ENCODE measurements at regions not wholly inside any gene's neighbourhood (a gene's known extent, or its start where the extent isn't known, plus 50 kb on each side); places are given as distances from the start of the nearest gene placed in this dataset.

GRCh38 chr2:15720561-15721307, 129.1 kb downstream of the DDX1 start:
- Mint-ChIP-seq H3K27ac (no peak overlapping the region), H3K27me3 (peaks cover 11 to 20% of the 10 kb centered on the region in 2 donors), H3K4me1 (peaks cover 0 to 2% of the 10 kb centered on the region in 2 donors), H3K36me3 (no peaks in the 10 kb centered on the region), H3K4me3 (no peak overlapping the region), H3K9me3 (peaks cover 0 to under 1% of the 10 kb centered on the region in 2 donors)
- ATAC-seq (replicated peaks) (no peak), DNase-seq (no peak)

DNA sequence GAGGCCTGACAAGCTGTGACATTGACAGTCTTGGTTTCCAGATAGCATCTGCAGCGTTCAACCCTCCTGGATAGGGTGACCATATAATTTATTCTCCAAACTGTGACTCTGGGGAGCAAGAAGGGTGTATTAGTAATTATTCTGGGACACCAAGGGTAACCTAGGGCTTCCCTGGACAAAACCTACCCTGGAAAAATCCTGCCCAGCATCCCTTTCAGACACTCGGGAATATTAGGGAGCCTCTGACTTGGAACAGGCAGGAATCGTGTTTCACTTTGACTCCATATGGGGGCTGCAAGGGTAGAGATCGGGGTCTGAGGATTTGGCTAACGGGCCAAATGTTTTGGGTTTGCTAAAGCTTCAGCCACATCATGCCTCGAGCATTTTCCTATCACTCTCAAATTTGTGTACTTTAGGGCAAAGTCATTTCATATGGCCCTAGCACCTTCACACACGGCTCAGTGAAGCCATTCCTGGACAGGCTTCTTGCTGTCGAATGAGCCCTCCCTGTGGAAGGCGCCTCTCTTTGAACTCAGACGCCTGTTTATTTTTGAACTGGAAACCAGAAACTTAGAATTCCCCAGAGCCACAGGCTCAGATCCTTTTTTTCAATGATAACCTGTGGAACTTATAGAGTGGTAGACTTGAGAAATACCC, 129.9 kb downstream of the DDX1 start:
- Mint-ChIP-seq H3K4me1 (peaks cover 0 to 2% of the 10 kb centered on the region in 2 donors), H3K27me3 (peaks cover 19 to 28% of the 10 kb centered on the region in 2 donors), H3K9me3 (no peaks in the 10 kb centered on the region), H3K4me3 (no peak overlapping the region), H3K36me3 (no peaks in the 10 kb centered on the region), H3K27ac (no peak overlapping the region)
- DNase-seq (no peak), ATAC-seq (replicated peaks) (no peak)

DNA sequence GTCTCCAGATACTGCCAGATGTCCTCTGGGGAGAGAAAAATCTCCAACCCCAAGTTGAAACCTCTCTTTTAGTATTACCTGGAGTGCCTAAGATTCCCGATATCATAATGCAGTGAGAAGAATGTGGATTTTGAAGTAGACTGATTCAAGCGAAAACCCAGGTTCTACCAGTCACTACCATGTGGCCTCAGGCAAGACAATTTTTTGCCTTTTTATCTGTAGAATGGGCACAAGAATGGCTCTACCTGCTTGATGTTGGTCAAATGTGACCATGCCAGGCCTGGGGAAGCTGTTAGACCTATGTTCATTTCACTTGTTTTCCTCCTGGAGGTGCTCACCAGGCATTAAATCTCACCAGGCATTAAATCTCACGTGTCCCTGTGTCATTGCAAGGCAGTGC, 131.3 kb downstream of the DDX1 start:
- H3K36me3 Mint-ChIP-seq = no peaks in the 10 kb centered on the region
- H3K27ac Mint-ChIP-seq = no peak overlapping the region
- DNase-seq (no peak), ATAC-seq (replicated peaks) (no peak)
- H3K4me3 Mint-ChIP-seq = no peak overlapping the region
- no peaks in the 10 kb centered on the region for H3K9me3 Mint-ChIP-seq
- H3K4me1 Mint-ChIP-seq = no peaks in the 10 kb centered on the region
- peaks cover 19 to 38% of the 10 kb centered on the region in 2 donors for H3K27me3 Mint-ChIP-seq

GRCh38 chr2:15724235-15724634, 132.6 kb downstream of the DDX1 start:
- Mint-ChIP-seq H3K4me3 (no peak overlapping the region), H3K27me3 (peaks cover 27 to 46% of the 10 kb centered on the region in 2 donors), H3K4me1 (no peaks in the 10 kb centered on the region), H3K27ac (no peak overlapping the region), H3K36me3 (no peaks in the 10 kb centered on the region), H3K9me3 (no peaks in the 10 kb centered on the region)
- ATAC-seq (replicated peaks) = no peak
- no peak for DNase-seq

DNA sequence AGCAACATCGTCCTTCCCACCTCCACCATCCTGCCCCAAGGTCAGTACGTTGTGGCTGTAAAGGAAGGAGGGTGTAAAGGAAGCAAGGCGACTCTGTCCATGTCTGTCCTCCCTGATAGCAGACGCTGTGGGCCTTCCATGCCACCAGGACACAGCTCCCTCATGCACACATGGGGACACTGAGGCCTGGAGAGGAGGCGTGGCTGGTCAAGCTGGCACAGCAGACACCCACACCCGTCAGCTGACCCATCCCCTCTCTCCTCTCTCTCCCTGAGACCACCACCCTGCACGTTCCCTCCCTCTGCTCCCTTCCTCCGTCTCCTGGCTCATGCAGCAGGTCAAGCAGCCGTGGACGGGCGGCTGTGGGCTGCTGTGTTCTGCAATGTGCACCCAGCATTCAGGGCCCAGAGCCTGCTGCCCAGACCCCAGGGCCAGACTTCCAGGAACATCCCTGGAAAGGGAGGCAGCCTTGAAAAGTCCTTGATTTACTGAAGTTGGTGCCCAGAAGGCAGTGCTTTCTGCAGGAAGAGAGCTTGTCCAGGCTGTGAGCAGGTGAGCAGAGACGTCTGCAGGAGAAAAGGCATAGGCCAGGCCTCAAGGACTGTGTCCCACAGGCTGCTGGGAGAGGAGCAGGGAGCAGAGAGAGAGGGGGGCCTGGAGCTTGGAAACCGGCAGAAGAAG, 133.6 kb downstream of the DDX1 start:
- no peak overlapping the region for H3K4me3 Mint-ChIP-seq
- DNase-seq (no peak), ATAC-seq (replicated peaks) (no peak)
- no peak overlapping the region for H3K27ac Mint-ChIP-seq
- peaks cover 0 to under 1% of the 10 kb centered on the region in 2 donors for H3K4me1 Mint-ChIP-seq
- H3K36me3 Mint-ChIP-seq = no peaks in the 10 kb centered on the region
- peaks cover 34 to 53% of the 10 kb centered on the region in 2 donors for H3K27me3 Mint-ChIP-seq
- H3K9me3 Mint-ChIP-seq = no peaks in the 10 kb centered on the region

DNA sequence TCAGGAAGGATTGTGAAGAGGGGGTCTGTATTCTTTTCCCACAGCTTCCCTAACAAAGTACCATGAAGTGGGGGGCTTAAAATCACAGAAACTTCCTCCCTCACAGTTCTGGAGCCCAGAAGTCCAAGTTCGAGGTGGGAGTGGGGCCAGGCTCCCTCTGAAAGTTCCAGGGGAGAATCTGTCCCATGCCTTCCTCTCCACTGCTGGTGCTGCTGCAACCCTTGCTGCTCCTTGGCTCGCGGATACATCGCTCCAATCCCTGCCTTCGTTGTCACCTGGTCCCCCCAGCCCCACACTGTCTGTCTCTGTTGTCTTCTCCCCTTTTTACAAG, 134.1 kb downstream of the DDX1 start:
- Mint-ChIP-seq H3K36me3 (no peaks in the 10 kb centered on the region), H3K4me1 (peaks cover 2 to 6% of the 10 kb centered on the region in 2 donors), H3K27ac (no peak overlapping the region), H3K27me3 (peaks cover 37 to 58% of the 10 kb centered on the region in 2 donors), H3K4me3 (no peak overlapping the region), H3K9me3 (no peaks in the 10 kb centered on the region)
- ATAC-seq (replicated peaks) (no peak), DNase-seq (no peak)

GRCh38 chr2:15726321-15727057, 134.8 kb downstream of the DDX1 start:
- Mint-ChIP-seq H3K36me3 (no peaks in the 10 kb centered on the region), H3K27ac (no peak overlapping the region), H3K4me1 (peaks cover 2 to 13% of the 10 kb centered on the region in 2 donors), H3K4me3 (no peak overlapping the region), H3K27me3 (peaks cover 45 to 66% of the 10 kb centered on the region in 2 donors), H3K9me3 (no peaks in the 10 kb centered on the region)
- DNase-seq (no peak), ATAC-seq (replicated peaks) (no peak)

- H3K27me3 Mint-ChIP-seq = peaks cover 45 to 73% of the 10 kb centered on the region in 2 donors
- no peak overlapping the region for H3K27ac Mint-ChIP-seq
- DNase-seq (no peak), ATAC-seq (replicated peaks) (no peak)
- no peaks in the 10 kb centered on the region for H3K36me3 Mint-ChIP-seq
- H3K4me1 Mint-ChIP-seq = peaks cover 11 to 25% of the 10 kb centered on the region in 2 donors
- no peak overlapping the region for H3K4me3 Mint-ChIP-seq
- no peaks in the 10 kb centered on the region for H3K9me3 Mint-ChIP-seq
Measured at GRCh38 chr2:15727396-15728244, 136.0 kb downstream of the DDX1 start.

GRCh38 chr2:15728245-15728938, 136.7 kb downstream of the DDX1 start:
- Mint-ChIP-seq H3K4me1 (peaks cover 13 to 27% of the 10 kb centered on the region in 2 donors), H3K36me3 (no peaks in the 10 kb centered on the region), H3K27me3 (peaks cover 45 to 73% of the 10 kb centered on the region in 2 donors), H3K9me3 (no peaks in the 10 kb centered on the region), H3K4me3 (no peak overlapping the region), H3K27ac (no peak overlapping the region)
- DNase-seq (no peak), ATAC-seq (replicated peaks) (no peak)

DNA sequence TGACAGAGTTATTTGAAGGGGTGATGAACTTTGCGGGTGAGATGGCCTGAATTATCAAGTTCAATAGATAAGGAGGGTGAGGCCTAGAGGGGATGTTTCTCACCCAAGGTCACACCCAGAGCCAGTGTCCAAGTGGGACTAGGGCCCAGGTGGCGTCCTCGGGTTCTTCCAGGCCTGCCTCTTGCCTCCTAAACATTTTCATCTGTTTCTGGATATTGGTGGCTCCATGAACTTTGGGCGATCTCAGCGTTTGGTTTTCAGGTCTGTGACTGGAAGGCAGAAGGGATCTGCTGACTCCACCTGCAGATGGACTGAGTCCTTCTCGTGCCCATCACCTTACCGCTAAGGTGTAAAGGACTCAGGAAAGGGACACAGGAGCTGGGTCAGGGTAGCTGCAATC, 137.3 kb downstream of the DDX1 start:
- Mint-ChIP-seq H3K36me3 (no peaks in the 10 kb centered on the region), H3K4me3 (no peak overlapping the region), H3K27me3 (peaks cover 41 to 68% of the 10 kb centered on the region in 2 donors), H3K4me1 (peaks cover 13 to 27% of the 10 kb centered on the region in 2 donors), H3K9me3 (no peaks in the 10 kb centered on the region), H3K27ac (no peak overlapping the region)
- ATAC-seq (replicated peaks) (no peak), DNase-seq (no peak)

GRCh38 chr2:15729709-15730544, 138.3 kb downstream of the DDX1 start:
- DNase-seq (no peak), ATAC-seq (replicated peaks) (no peak)
- Mint-ChIP-seq H3K4me3 (no peak overlapping the region), H3K4me1 (peaks cover 13 to 27% of the 10 kb centered on the region in 2 donors), H3K27me3 (peaks cover 41 to 59% of the 10 kb centered on the region in 2 donors), H3K27ac (no peak overlapping the region), H3K9me3 (no peaks in the 10 kb centered on the region), H3K36me3 (no peaks in the 10 kb centered on the region)

DNA sequence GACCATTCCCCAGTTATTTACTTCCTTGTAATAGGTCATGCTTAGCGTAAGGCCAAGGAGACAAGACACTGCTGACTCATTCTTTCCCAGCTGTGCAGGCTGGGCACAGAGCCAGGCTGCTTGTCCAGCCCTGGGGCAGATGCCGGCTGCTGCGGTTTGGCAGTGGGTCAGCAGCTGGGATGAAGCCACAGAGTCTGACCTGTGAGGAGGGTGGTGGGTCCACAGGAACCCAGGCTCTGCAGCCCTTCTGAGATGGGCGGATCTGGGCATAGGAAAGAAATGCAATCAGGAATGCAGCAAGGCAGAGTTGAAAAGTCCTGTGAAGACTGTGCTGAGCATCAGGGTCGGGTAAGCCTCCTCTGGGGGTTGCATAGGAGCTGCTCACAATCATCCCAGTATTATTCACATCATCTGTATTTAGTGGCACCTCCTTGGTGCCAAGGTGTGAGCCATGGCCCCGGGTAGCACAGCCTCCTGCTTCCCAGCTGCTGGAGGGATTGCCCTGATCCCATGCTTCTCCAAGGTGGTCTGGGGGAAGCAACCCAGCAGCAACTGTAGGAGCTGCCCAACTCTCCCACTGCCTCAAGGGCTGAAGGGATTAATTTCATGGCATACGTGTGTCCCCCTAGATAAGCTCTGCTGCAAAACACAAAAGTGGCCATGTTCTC, 139.0 kb downstream of the DDX1 start:
- Mint-ChIP-seq H3K4me3 (no peak overlapping the region), H3K4me1 (peaks cover 13 to 31% of the 10 kb centered on the region in 2 donors), H3K36me3 (no peaks in the 10 kb centered on the region), H3K9me3 (no peaks in the 10 kb centered on the region), H3K27ac (no peak overlapping the region), H3K27me3 (peaks cover 39 to 53% of the 10 kb centered on the region in 2 donors)
- ATAC-seq (replicated peaks) (no peak), DNase-seq (peak; percentile 4)
